SK-N-SH treated with all-trans-retinoic acid at 6 μM for 48 hours (cell line): ENCODE measurements at regions not wholly inside any gene's neighbourhood (a gene's known extent, or its start where the extent isn't known, plus 50 kb on each side); places are given as distances from the start of the nearest gene placed in this dataset.

Source experiments
- ATAC-seq: fragments of 200-7000 bp; cut with Tn5 transposase; 3 replicates; pipeline ENCODE4 v1.9.1; 2020; ENCODE audit warnings: mild to moderate bottlenecking, moderate library complexity
- ARNTL ChIP-seq: fragments of 450-650 bp; formaldehyde crosslinking; IDR thresholded peaks from 2 replicates; pipeline ENCODE4 v1.5.0; 2020; ENCODE audit warnings: low read depth, mild to moderate bottlenecking, moderate library complexity, borderline replicate concordance
- BACH2 ChIP-seq: fragments of 250-450 bp; sonication (Bioruptor Pico); IDR thresholded peaks from 2 replicates; pipeline ENCODE4 v1.9.0; 2021; ENCODE audit warnings: mild to moderate bottlenecking, borderline replicate concordance
- CSDC2 ChIP-seq: fragments of 250-450 bp; sonication (Bioruptor Pico); IDR thresholded peaks from 2 replicates; pipeline ENCODE4 v1.5.0; 2020; ENCODE audit warnings: mild to moderate bottlenecking, moderate library complexity
- ESRRG ChIP-seq: fragments of 250-450 bp; sonication (Bioruptor Pico); IDR thresholded peaks from 2 replicates; pipeline ENCODE4 v1.6.1; 2021; ENCODE audit warnings: mild to moderate bottlenecking
- GLIS3 ChIP-seq: fragments of 250-450 bp; sonication (Bioruptor Pico); IDR thresholded peaks from 2 replicates; pipeline ENCODE4 v1.5.0; 2020; ENCODE audit warnings: mild to moderate bottlenecking, moderate library complexity
- ISL1 ChIP-seq: fragments of 250-450 bp; sonication (Bioruptor Pico); IDR thresholded peaks from 2 replicates; pipeline ENCODE4 v2.1.2; 2022; ENCODE audit warnings: mild to moderate bottlenecking, moderate library complexity
- OSR1 ChIP-seq: fragments of 250-450 bp; sonication (Bioruptor Pico); IDR thresholded peaks from 2 replicates; pipeline ENCODE4 v1.8.0; 2022; ENCODE audit warnings: moderate library complexity, mild to moderate bottlenecking, inconsistent platforms
- PPARA ChIP-seq: fragments of 250-450 bp; sonication (Bioruptor Pico); IDR thresholded peaks from 2 replicates; pipeline ENCODE4 v1.5.0; 2020; ENCODE audit warnings: mild to moderate bottlenecking, borderline replicate concordance
- RARB ChIP-seq: fragments of 250-450 bp; sonication (Bioruptor Pico); IDR thresholded peaks from 2 replicates; pipeline ENCODE4 v1.8.0; 2021; ENCODE audit warnings: mild to moderate bottlenecking, moderate library complexity
- SNAI2 ChIP-seq: fragments of 250-450 bp; sonication (Bioruptor Pico); IDR thresholded peaks from 2 replicates; pipeline ENCODE4 v1.5.0; 2020; ENCODE audit warnings: mild to moderate bottlenecking, moderate library complexity
- TCF4 ChIP-seq: fragments of 250-450 bp; sonication (Bioruptor Pico); IDR thresholded peaks from 2 replicates; pipeline ENCODE4 v1.8.0; 2021; ENCODE audit warnings: mild to moderate bottlenecking, moderate library complexity, borderline replicate concordance
- TOX ChIP-seq: fragments of 250-450 bp; sonication (Bioruptor Pico); IDR thresholded peaks from 2 replicates; pipeline ENCODE4 v1.8.0; 2021; ENCODE audit warnings: mild to moderate bottlenecking, moderate library complexity, borderline replicate concordance
- ZC3H10 ChIP-seq: fragments of 250-450 bp; sonication (Bioruptor Pico); IDR thresholded peaks from 2 replicates; pipeline ENCODE4 v1.5.1; 2021; ENCODE audit warnings: mild to moderate bottlenecking, moderate library complexity
- ZFP3 ChIP-seq: fragments of 250-450 bp; sonication (Bioruptor Pico); IDR thresholded peaks from 2 replicates; pipeline ENCODE4 v1.5.0; 2020; ENCODE audit warnings: mild to moderate bottlenecking, moderate library complexity
- ZFP30 ChIP-seq: fragments of 450-650 bp; formaldehyde crosslinking; IDR thresholded peaks from 2 replicates; pipeline ENCODE4 v1.5.0; 2022; ENCODE audit warnings: mild to moderate bottlenecking, moderate library complexity
- ZNF565 ChIP-seq: fragments of 450-650 bp; formaldehyde crosslinking; conservative IDR thresholded peaks from 2 replicates; pipeline ENCODE4 v1.5.0; 2020; ENCODE audit warnings: low read depth, mild to moderate bottlenecking, moderate library complexity
- ZNF70 ChIP-seq: fragments of 450-650 bp; formaldehyde crosslinking; IDR thresholded peaks from 2 replicates; pipeline ENCODE4 v1.5.0; 2020; ENCODE audit warnings: mild to moderate bottlenecking, moderate library complexity
- TF ChIP-seq, protein P1 (sequence below): fragments of 250-450 bp; sonication (Bioruptor Pico); IDR thresholded peaks from 2 replicates; pipeline ENCODE4 v1.8.0; 2021; ENCODE audit warnings: low read depth, mild to moderate bottlenecking, moderate library complexity, borderline replicate concordance
- TF ChIP-seq, protein P2 (sequence below): fragments of 250-450 bp; sonication (Bioruptor Pico); IDR thresholded peaks from 2 replicates; pipeline ENCODE4 v1.5.0; 2020; ENCODE audit warnings: mild to moderate bottlenecking, moderate library complexity
- TF ChIP-seq, protein P3 (sequence below): fragments of 250-450 bp; sonication (Bioruptor Pico); IDR thresholded peaks from 2 replicates; pipeline ENCODE4 v1.5.1; 2020; ENCODE audit warnings: low read depth, mild to moderate bottlenecking, moderate library complexity
- TF ChIP-seq, protein P4 (sequence below): fragments of 250-450 bp; sonication (Bioruptor Pico); IDR thresholded peaks from 2 replicates; pipeline ENCODE4 v1.5.1; 2021; ENCODE audit warnings: mild to moderate bottlenecking, moderate library complexity
- TF ChIP-seq, protein P5 (sequence below): fragments of 250-450 bp; sonication (Bioruptor Pico); IDR thresholded peaks from 2 replicates; pipeline ENCODE4 v1.8.0; 2020; ENCODE audit warnings: mild to moderate bottlenecking, moderate library complexity, borderline replicate concordance

DNA sequence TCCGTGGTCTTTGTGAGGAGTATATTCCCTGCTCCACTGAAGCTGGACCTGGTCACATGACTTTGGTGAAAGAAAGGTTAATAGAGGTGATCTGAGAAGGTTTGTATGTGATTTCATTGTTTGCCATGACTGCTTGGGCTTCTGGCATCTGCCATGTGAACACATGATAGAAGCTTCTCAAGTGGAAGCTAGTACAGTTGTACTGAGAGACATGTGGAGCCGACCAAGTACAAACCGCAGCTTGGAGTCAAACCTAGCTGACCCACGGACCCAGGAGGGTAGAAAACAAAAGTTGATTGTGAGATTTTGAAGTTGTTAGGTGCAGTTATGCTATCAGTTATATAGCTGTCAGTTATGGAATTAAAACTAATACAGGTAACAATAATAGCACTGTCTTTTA is 140.4 kb downstream of the CARTPT start (continued):
- TF ChIP-seq, protein P1, sequence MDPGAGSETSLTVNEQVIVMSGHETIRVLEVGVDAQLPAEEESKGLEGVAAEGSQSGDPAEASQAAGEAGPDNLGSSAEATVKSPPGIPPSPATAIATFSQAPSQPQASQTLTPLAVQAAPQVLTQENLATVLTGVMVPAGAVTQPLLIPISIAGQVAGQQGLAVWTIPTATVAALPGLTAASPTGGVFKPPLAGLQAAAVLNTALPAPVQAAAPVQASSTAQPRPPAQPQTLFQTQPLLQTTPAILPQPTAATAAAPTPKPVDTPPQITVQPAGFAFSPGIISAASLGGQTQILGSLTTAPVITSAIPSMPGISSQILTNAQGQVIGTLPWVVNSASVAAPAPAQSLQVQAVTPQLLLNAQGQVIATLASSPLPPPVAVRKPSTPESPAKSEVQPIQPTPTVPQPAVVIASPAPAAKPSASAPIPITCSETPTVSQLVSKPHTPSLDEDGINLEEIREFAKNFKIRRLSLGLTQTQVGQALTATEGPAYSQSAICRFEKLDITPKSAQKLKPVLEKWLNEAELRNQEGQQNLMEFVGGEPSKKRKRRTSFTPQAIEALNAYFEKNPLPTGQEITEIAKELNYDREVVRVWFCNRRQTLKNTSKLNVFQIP (CRISPR knock-in tag), result no peak
- TF ChIP-seq ZFP3, result no peak
- TF ChIP-seq, protein P2, sequence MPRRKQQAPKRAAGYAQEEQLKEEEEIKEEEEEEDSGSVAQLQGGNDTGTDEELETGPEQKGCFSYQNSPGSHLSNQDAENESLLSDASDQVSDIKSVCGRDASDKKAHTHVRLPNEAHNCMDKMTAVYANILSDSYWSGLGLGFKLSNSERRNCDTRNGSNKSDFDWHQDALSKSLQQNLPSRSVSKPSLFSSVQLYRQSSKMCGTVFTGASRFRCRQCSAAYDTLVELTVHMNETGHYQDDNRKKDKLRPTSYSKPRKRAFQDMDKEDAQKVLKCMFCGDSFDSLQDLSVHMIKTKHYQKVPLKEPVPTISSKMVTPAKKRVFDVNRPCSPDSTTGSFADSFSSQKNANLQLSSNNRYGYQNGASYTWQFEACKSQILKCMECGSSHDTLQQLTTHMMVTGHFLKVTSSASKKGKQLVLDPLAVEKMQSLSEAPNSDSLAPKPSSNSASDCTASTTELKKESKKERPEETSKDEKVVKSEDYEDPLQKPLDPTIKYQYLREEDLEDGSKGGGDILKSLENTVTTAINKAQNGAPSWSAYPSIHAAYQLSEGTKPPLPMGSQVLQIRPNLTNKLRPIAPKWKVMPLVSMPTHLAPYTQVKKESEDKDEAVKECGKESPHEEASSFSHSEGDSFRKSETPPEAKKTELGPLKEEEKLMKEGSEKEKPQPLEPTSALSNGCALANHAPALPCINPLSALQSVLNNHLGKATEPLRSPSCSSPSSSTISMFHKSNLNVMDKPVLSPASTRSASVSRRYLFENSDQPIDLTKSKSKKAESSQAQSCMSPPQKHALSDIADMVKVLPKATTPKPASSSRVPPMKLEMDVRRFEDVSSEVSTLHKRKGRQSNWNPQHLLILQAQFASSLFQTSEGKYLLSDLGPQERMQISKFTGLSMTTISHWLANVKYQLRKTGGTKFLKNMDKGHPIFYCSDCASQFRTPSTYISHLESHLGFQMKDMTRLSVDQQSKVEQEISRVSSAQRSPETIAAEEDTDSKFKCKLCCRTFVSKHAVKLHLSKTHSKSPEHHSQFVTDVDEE (CRISPR knock-in tag), result no peak
- no peak for TF ChIP-seq RARB
- no peak for TF ChIP-seq ISL1 (CRISPR knock-in tag)
- TF ChIP-seq ZFP30 (CRISPR knock-in tag), result no peak

DNA sequence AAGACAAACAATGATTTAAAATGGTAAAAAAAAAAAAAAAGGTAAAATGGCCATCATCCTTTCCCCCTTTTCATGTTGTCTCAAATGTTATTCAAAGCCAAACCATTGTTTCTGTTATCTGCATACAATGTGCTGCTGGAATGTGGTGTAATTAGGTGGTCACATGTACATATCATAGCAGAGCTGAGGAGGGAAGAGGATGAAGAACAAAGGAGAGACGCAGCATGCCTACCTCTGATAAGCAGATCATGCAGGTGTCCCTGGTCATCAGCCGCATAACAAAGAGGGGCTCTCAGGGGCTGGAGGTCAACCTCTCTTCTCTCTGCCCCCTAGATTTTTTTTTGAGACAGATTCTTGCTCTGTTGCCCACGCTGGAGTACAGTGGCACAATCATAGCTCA is 141.0 kb downstream of the CARTPT start:
- TF ChIP-seq, protein P3, sequence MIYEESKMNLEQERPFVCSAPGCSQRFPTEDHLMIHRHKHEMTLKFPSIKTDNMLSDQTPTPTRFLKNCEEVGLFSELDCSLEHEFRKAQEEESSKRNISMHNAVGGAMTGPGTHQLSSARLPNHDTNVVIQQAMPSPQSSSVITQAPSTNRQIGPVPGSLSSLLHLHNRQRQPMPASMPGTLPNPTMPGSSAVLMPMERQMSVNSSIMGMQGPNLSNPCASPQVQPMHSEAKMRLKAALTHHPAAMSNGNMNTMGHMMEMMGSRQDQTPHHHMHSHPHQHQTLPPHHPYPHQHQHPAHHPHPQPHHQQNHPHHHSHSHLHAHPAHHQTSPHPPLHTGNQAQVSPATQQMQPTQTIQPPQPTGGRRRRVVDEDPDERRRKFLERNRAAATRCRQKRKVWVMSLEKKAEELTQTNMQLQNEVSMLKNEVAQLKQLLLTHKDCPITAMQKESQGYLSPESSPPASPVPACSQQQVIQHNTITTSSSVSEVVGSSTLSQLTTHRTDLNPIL, result no peak
- no peak for ATAC-seq

DNA sequence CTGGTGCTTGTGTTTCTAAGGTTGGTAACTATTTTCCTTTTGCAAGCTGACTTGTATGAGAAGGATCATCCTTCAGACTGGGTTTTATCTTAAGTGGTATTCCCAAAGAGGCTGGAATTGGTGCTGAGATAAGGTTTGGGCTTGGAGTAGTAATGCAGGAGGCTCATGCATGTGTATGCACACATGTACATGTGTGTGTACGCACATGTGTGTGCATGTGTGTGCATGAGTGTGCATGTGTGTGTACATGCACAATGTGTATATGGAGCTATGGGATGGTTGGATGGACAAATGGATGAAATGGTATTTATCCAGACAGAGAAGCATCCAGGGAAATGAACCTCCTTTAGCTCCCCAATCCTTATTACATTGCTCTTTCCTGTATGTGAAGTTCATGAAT is 142.6 kb downstream of the CARTPT start:
- TF ChIP-seq ISL1 (CRISPR knock-in tag) (no peak), OSR1 (no peak)
- no peak for ATAC-seq

DNA sequence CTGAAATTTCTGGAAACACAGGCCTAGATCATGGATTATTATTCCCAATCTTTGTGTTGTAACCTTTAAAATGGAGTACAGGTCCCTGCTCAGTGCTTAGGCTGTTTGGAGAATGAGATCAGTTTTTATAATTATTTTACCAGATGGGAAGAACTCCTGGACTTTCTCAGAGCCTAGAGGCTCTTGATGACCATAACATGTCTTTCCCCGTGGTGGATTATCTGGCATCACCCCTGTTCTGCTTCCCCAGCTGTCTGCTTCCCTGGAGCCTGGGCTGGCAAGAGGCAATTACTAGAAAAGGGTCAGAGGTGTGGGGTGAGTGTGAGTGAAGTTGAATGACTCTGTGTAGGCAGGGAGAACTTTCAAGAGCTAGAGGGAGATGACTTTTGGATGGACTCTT is 143.0 kb downstream of the CARTPT start:
- no peak for ATAC-seq
- TF ChIP-seq ZNF70 (CRISPR knock-in tag) (no peak), ZNF565 (CRISPR knock-in tag) (no peak), BACH2 (no peak), CSDC2 (CRISPR knock-in tag) (no peak), TOX (CRISPR knock-in tag) (no peak), PPARA (no peak), SNAI2 (CRISPR knock-in tag) (no peak), GLIS3 (CRISPR knock-in tag) (no peak), ARNTL (CRISPR knock-in tag) (no peak), ESRRG (CRISPR knock-in tag) (no peak), ZC3H10 (CRISPR knock-in tag) (no peak), TCF4 (CRISPR knock-in tag) (no peak), ZFP30 (CRISPR knock-in tag) (no peak), ZFP3 (no peak)
- TF ChIP-seq, protein P1 (CRISPR knock-in tag), result no peak
- TF ChIP-seq, protein P2 (CRISPR knock-in tag), result no peak
- TF ChIP-seq, protein P4, sequence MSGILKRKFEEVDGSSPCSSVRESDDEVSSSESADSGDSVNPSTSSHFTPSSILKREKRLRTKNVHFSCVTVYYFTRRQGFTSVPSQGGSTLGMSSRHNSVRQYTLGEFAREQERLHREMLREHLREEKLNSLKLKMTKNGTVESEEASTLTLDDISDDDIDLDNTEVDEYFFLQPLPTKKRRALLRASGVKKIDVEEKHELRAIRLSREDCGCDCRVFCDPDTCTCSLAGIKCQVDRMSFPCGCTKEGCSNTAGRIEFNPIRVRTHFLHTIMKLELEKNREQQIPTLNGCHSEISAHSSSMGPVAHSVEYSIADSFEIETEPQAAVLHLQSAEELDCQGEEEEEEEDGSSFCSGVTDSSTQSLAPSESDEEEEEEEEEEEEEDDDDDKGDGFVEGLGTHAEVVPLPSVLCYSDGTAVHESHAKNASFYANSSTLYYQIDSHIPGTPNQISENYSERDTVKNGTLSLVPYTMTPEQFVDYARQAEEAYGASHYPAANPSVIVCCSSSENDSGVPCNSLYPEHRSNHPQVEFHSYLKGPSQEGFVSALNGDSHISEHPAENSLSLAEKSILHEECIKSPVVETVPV (CRISPR knock-in tag), result no peak
- TF ChIP-seq, protein P5, sequence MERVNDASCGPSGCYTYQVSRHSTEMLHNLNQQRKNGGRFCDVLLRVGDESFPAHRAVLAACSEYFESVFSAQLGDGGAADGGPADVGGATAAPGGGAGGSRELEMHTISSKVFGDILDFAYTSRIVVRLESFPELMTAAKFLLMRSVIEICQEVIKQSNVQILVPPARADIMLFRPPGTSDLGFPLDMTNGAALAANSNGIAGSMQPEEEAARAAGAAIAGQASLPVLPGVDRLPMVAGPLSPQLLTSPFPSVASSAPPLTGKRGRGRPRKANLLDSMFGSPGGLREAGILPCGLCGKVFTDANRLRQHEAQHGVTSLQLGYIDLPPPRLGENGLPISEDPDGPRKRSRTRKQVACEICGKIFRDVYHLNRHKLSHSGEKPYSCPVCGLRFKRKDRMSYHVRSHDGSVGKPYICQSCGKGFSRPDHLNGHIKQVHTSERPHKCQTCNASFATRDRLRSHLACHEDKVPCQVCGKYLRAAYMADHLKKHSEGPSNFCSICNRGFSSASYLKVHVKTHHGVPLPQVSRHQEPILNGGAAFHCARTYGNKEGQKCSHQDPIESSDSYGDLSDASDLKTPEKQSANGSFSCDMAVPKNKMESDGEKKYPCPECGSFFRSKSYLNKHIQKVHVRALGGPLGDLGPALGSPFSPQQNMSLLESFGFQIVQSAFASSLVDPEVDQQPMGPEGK, result no peak
- TF ChIP-seq, protein P3, result no peak
